HEK293 (cell line): ENCODE measurements at regions not wholly inside any gene's neighbourhood (a gene's known extent, or its start where the extent isn't known, plus 50 kb on each side); places are given as distances from the start of the nearest gene placed in this dataset.

ENCODE experiments used
- CTCF ChIA-PET: fragments of 350-600 bp; formaldehyde crosslinking; extraction: SDS; loops from one replicate; lab custom pipeline; 2021; ENCODE audit warnings: antibody characterized with exemption; lab: Yijun Ruan, JAX
- POLR2A ChIA-PET: fragments of 300-600 bp; formaldehyde crosslinking; extraction: SDS; loops from one replicate; lab custom pipeline; 2020; ENCODE audit warnings: antibody characterized with exemption, inconsistent platforms; lab: Yijun Ruan, JAX
- H3K27ac ChIP-seq: fragments of 200-500 bp; sonication (Bioruptor generic); 2 replicates; pipeline ENCODE4 v1.5.1; 2014; ENCODE audit warnings: low read depth, low read length, control low read depth, inconsistent platforms; ENCODE audit errors: extremely low read depth
- H3K36me3 ChIP-seq, 2 experiments: fragments of 200-500 bp in 1 of 2; sonication (Bioruptor generic) in 1 of 2; 1 replicate in 1 of 2; 2 replicates in 1 of 2; pipeline ENCODE4 v1.5.1; 2014 to 2017; ENCODE audit warnings: inconsistent platforms in 2 of 2, low read length in 2 of 2; ENCODE audit not compliant: control insufficient read depth in 2 of 2, insufficient read depth in 1 of 2
- H3K4me1 ChIP-seq: fragments of 200-500 bp; sonication (Bioruptor generic); 2 replicates; pipeline ENCODE4 v1.5.1; 2014; ENCODE audit warnings: mild to moderate bottlenecking, low read length, inconsistent platforms; ENCODE audit not compliant: control insufficient read depth, insufficient read depth
- H3K4me3 ChIP-seq: 2 replicates; pipeline ENCODE4 v1.5.1; 2011; ENCODE audit warnings: low read depth, mild to moderate bottlenecking, control low read depth, low read length, moderate library complexity
- H3K9me3 ChIP-seq: fragments of 200-500 bp; sonication (Bioruptor generic); 2 replicates; pipeline ENCODE4 v1.5.1; 2014; ENCODE audit warnings: low read depth, low read length, inconsistent platforms; ENCODE audit not compliant: control insufficient read depth, insufficient read depth
- AEBP2 ChIP-seq: fragments of 450-650 bp; formaldehyde crosslinking; IDR thresholded peaks from 2 replicates; pipeline ENCODE4 v1.5.1; 2016; ENCODE audit warnings: missing biosample characterization, missing genetic modification characterization, borderline replicate concordance
- GLIS1 ChIP-seq: fragments of 450-650 bp; formaldehyde crosslinking; IDR thresholded peaks from 2 replicates; pipeline ENCODE4 v1.5.1; 2016; ENCODE audit warnings: missing biosample characterization, missing genetic modification characterization
- KLF17 ChIP-seq: fragments of 450-650 bp; formaldehyde crosslinking; IDR thresholded peaks from 2 replicates; pipeline ENCODE4 v1.5.1; 2016; ENCODE audit warnings: missing biosample characterization, missing genetic modification characterization
- KLF7 ChIP-seq: fragments of 450-650 bp; formaldehyde crosslinking; IDR thresholded peaks from 2 replicates; pipeline ENCODE4 v1.5.1; 2016; ENCODE audit warnings: missing biosample characterization, missing genetic modification characterization, borderline replicate concordance
- PRDM6 ChIP-seq: fragments of 450-650 bp; formaldehyde crosslinking; IDR thresholded peaks from 2 replicates; pipeline ENCODE4 v1.5.1; 2017; ENCODE audit warnings: missing biosample characterization, missing genetic modification characterization
- WT1 ChIP-seq: fragments of 450-650 bp; formaldehyde crosslinking; IDR thresholded peaks from 2 replicates; pipeline ENCODE4 v1.5.1; 2016; ENCODE audit warnings: missing biosample characterization, missing genetic modification characterization
- YY2 ChIP-seq: fragments of 450-650 bp; formaldehyde crosslinking; IDR thresholded peaks from 2 replicates; pipeline ENCODE4 v1.5.1; 2016; ENCODE audit warnings: missing biosample characterization, missing genetic modification characterization
- ZBTB44 ChIP-seq: fragments of 450-650 bp; IDR thresholded peaks from 2 replicates; pipeline ENCODE4 v1.5.1; 2018; ENCODE audit warnings: missing biosample characterization, mild to moderate bottlenecking, missing genetic modification characterization
- ZBTB49 ChIP-seq: fragments of 450-650 bp; formaldehyde crosslinking; IDR thresholded peaks from 2 replicates; pipeline ENCODE4 v1.5.1; 2016; ENCODE audit warnings: missing biosample characterization, missing genetic modification characterization, low read depth
- ZEB2 ChIP-seq: fragments of 450-650 bp; formaldehyde crosslinking; IDR thresholded peaks from 2 replicates; pipeline ENCODE4 v1.5.1; 2016; ENCODE audit warnings: missing biosample characterization, missing genetic modification characterization
- ZFP37 ChIP-seq: fragments of 450-650 bp; formaldehyde crosslinking; IDR thresholded peaks from 2 replicates; pipeline ENCODE4 v1.5.1; 2016; ENCODE audit warnings: missing biosample characterization, missing genetic modification characterization
- ZNF121 ChIP-seq: fragments of 450-650 bp; formaldehyde crosslinking; IDR thresholded peaks from 2 replicates; pipeline ENCODE4 v1.5.1; 2016; ENCODE audit warnings: missing biosample characterization, missing genetic modification characterization
- ZNF133 ChIP-seq: fragments of 450-650 bp; formaldehyde crosslinking; IDR thresholded peaks from 2 replicates; pipeline ENCODE4 v1.5.1; 2016; ENCODE audit warnings: missing biosample characterization, missing genetic modification characterization
- ZNF19 ChIP-seq: fragments of 450-650 bp; formaldehyde crosslinking; IDR thresholded peaks from 2 replicates; pipeline ENCODE4; 2016; ENCODE audit warnings: missing biosample characterization, missing genetic modification characterization, low read depth
- ZNF2 ChIP-seq: fragments of 450-650 bp; formaldehyde crosslinking; IDR thresholded peaks from 2 replicates; pipeline ENCODE4 v1.5.1; 2016; ENCODE audit warnings: missing biosample characterization, missing genetic modification characterization
- ZNF202 ChIP-seq: fragments of 450-650 bp; formaldehyde crosslinking; IDR thresholded peaks from 2 replicates; pipeline ENCODE4 v1.5.1; 2016; ENCODE audit warnings: missing biosample characterization, missing genetic modification characterization, borderline replicate concordance
- ZNF391 ChIP-seq: fragments of 450-650 bp; formaldehyde crosslinking; IDR thresholded peaks from 2 replicates; pipeline ENCODE4 v1.5.1; 2016; ENCODE audit warnings: low read depth, missing biosample characterization, missing genetic modification characterization, borderline replicate concordance
- ZNF510 ChIP-seq: fragments of 450-650 bp; formaldehyde crosslinking; IDR thresholded peaks from 2 replicates; pipeline ENCODE4 v1.5.1; 2018; ENCODE audit warnings: mild to moderate bottlenecking, missing genetic modification characterization, missing biosample characterization; ENCODE audit not compliant: insufficient replicate concordance
- ZNF514 ChIP-seq: fragments of 450-650 bp; formaldehyde crosslinking; IDR thresholded peaks from 2 replicates; pipeline ENCODE4 v1.5.1; 2016; ENCODE audit warnings: missing biosample characterization, missing genetic modification characterization
- ZNF529 ChIP-seq: fragments of 450-650 bp; formaldehyde crosslinking; IDR thresholded peaks from 2 replicates; pipeline ENCODE4 v1.5.1; 2017; ENCODE audit warnings: missing genetic modification characterization, missing biosample characterization; ENCODE audit not compliant: insufficient replicate concordance
- ZNF580 ChIP-seq: fragments of 450-650 bp; formaldehyde crosslinking; IDR thresholded peaks from 2 replicates; pipeline ENCODE4 v1.5.1; 2016; ENCODE audit warnings: missing biosample characterization, missing genetic modification characterization
- ZNF792 ChIP-seq: fragments of 450-650 bp; formaldehyde crosslinking; IDR thresholded peaks from 2 replicates; pipeline ENCODE4 v1.5.1; 2016; ENCODE audit warnings: missing biosample characterization, missing genetic modification characterization

GRCh38 chr15:92840149-92840548, 60.0 kb upstream of the CHD2 start:
- no peaks in the 10 kb centered on the region for H3K36me3 ChIP-seq
- peaks cover 2% of the 10 kb centered on the region; the same call in 1 of the 2 replicates for H3K4me1 ChIP-seq
- peak; percentile 34; the same call in 1 of the 2 replicates for TF ChIP-seq GLIS1 (tag by site-specific recombination)
- TF ChIP-seq ZFP37 (tag by site-specific recombination), result no peak
- POLR2A ChIA-PET, result interaction anchor here (0.8 to 1.5 kb wide), 2 partner anchors 8 to 42 kb away, joined by 3 to 5 read pairs; no protein-coding TSS in a partner anchor
- H3K4me3 ChIP-seq, result no peak overlapping the region
- H3K9me3 ChIP-seq, result no peaks in the 10 kb centered on the region
- no peak overlapping the region for H3K27ac ChIP-seq
- CTCF ChIA-PET, result interaction anchor here (0.5 to 1.9 kb wide), 2 partner anchors 9 to 1738 kb away, joined by 3 to 5 read pairs; no protein-coding TSS in a partner anchor

- 0 out of 2 replicates have a peak, but pooled peaks have one; percentile 17 for TF ChIP-seq ZNF121 (tag by site-specific recombination)
- TF ChIP-seq ZBTB49 (tag by site-specific recombination), result no peak
- no peak overlapping the region for H3K27ac ChIP-seq
- ChIA-PET POLR2A (interaction anchor here (1.1 kb wide), 1 partner anchor 32 kb away, joined by 3 read pairs; no protein-coding TSS in a partner anchor), CTCF (interaction anchor here (0.6 kb wide), 1 partner anchor 94 kb away, joined by 3 read pairs; no protein-coding TSS in a partner anchor)
- H3K9me3 ChIP-seq, result no peaks in the 10 kb centered on the region
- no peaks in the 10 kb centered on the region for H3K36me3 ChIP-seq
- H3K4me3 ChIP-seq, result no peak overlapping the region
- peaks cover 7% of the 10 kb centered on the region; the same call in 1 of the 2 replicates for H3K4me1 ChIP-seq
Observed at GRCh38 chr15:92843326-92843725, 56.8 kb upstream of the CHD2 start.

- H3K27ac ChIP-seq, result no peak overlapping the region
- CTCF ChIA-PET, result no interaction called here
- H3K4me1 ChIP-seq, result peaks cover 7% of the 10 kb centered on the region; the same call in 1 of the 2 replicates
- POLR2A ChIA-PET, result interaction anchor here (1.1 kb wide), 1 partner anchor 32 kb away, joined by 3 read pairs; no protein-coding TSS in a partner anchor
- H3K9me3 ChIP-seq, result no peaks in the 10 kb centered on the region
- H3K4me3 ChIP-seq, result no peak overlapping the region
- H3K36me3 ChIP-seq, result no peaks in the 10 kb centered on the region
- TF ChIP-seq ZNF792 (no peak), PRDM6 (tag by site-specific recombination) (no peak), ZNF514 (no peak), ZNF19 (tag by site-specific recombination) (no peak), ZNF391 (no peak), ZNF202 (tag by site-specific recombination) (no peak), ZBTB44 (no peak), ZEB2 (no peak), YY2 (tag by site-specific recombination) (no peak), AEBP2 (tag by site-specific recombination) (no peak), ZNF510 (tag by site-specific recombination) (no peak), ZNF529 (tag by site-specific recombination) (no peak), ZNF580 (tag by site-specific recombination) (no peak), ZNF2 (tag by site-specific recombination) (no peak), KLF17 (tag by site-specific recombination) (no peak), ZNF133 (tag by site-specific recombination) (no peak), WT1 (tag by site-specific recombination) (no peak), KLF7 (no peak)
Observed at GRCh38 chr15:92843814-92844213, 56.3 kb upstream of the CHD2 start.
